Muscle layer of colon (tissue), 2 donors: ENCODE measurements at regions not wholly inside any gene's neighbourhood (a gene's known extent, or its start where the extent isn't known, plus 50 kb on each side); places are given as distances from the start of the nearest gene placed in this dataset.

Source experiments
- H3K27ac ChIP-seq: one replicate; pipeline ENCODE4 v1.7.0; 2013; ENCODE audit warnings: low read depth, mild to moderate bottlenecking, low read length, moderate library complexity
- H3K27me3 ChIP-seq, 2 donors: one replicate each; pipeline ENCODE4 v1.7.0; 2013; ENCODE audit warnings: low read length in 2 of 2, mild to moderate bottlenecking in 2 of 2; ENCODE audit not compliant: insufficient read depth in 2 of 2, control insufficient read depth in 1 of 2
- H3K36me3 ChIP-seq: one replicate; pipeline ENCODE4 v1.7.0; 2013; ENCODE audit warnings: mild to moderate bottlenecking, low read length; ENCODE audit not compliant: insufficient read depth
- H3K4me1 ChIP-seq: one replicate; pipeline ENCODE4 v1.7.0; 2013; ENCODE audit warnings: mild to moderate bottlenecking, low read length; ENCODE audit not compliant: insufficient read depth
- H3K4me3 ChIP-seq, 2 donors: one replicate each; pipeline ENCODE4 v1.7.0; 2013; ENCODE audit warnings: low read length in 2 of 2, low read depth in 1 of 2, mild to moderate bottlenecking in 1 of 2, moderate library complexity in 1 of 2
- H3K9ac ChIP-seq: one replicate; pipeline ENCODE4 v1.7.0; 2013; ENCODE audit warnings: low read length
- H3K9me3 ChIP-seq: one replicate; pipeline ENCODE4 v1.7.0; 2013; ENCODE audit warnings: mild to moderate bottlenecking, low read length
- donor health status: abdominal sarcoma.
- donor health status: Adenocarcinoma of cecum.

GRCh38 chrX:13179100-13179499 is 134.7 kb upstream of the FAM9C start:
- Histone ChIP-seq H3K36me3 (no peaks in the 10 kb centered on the region), H3K9ac (no peak overlapping the region), H3K9me3 (no peaks in the 10 kb centered on the region), H3K27me3 (peaks cover 0 to 5% of the 10 kb centered on the region in 2 donors), H3K4me1 (no peaks in the 10 kb centered on the region), H3K27ac (no peak overlapping the region), H3K4me3 (no peak overlapping the region)

- Histone ChIP-seq H3K9me3 (no peaks in the 10 kb centered on the region), H3K4me1 (no peaks in the 10 kb centered on the region), H3K4me3 (no peak overlapping the region), H3K27me3 (peaks cover 0 to 5% of the 10 kb centered on the region in 2 donors), H3K27ac (no peak overlapping the region), H3K36me3 (no peaks in the 10 kb centered on the region), H3K9ac (no peak overlapping the region)
These were observed 133.6 kb upstream of the FAM9C start for GRCh38 chrX:13177921-13178566.

GRCh38 chrX:13175056-13175455 is 130.6 kb upstream of the FAM9C start:
- no peaks in the 10 kb centered on the region for H3K9me3 ChIP-seq
- H3K36me3 ChIP-seq, result no peaks in the 10 kb centered on the region
- no peaks in the 10 kb centered on the region for H3K4me1 ChIP-seq
- H3K27ac ChIP-seq, result no peak overlapping the region
- no peak overlapping the region for H3K9ac ChIP-seq
- H3K4me3 ChIP-seq, result no peak overlapping the region
- H3K27me3 ChIP-seq, result peaks cover 0 to 5% of the 10 kb centered on the region in 2 donors

- no peak overlapping the region for H3K9ac ChIP-seq
- no peak overlapping the region for H3K4me3 ChIP-seq
- no peaks in the 10 kb centered on the region for H3K4me1 ChIP-seq
- no peaks in the 10 kb centered on the region for H3K27me3 ChIP-seq
- no peaks in the 10 kb centered on the region for H3K9me3 ChIP-seq
- H3K27ac ChIP-seq, result no peak overlapping the region
- H3K36me3 ChIP-seq, result no peaks in the 10 kb centered on the region
These were observed 126.6 kb upstream of the FAM9C start for GRCh38 chrX:13170966-13171558.

GRCh38 chrX:13169684-13170083 is 125.3 kb upstream of the FAM9C start:
- Histone ChIP-seq H3K4me1 (no peaks in the 10 kb centered on the region), H3K4me3 (no peak overlapping the region), H3K27me3 (no peaks in the 10 kb centered on the region), H3K9ac (no peak overlapping the region), H3K27ac (no peak overlapping the region), H3K9me3 (no peaks in the 10 kb centered on the region), H3K36me3 (no peaks in the 10 kb centered on the region)

- H3K9me3 ChIP-seq, result no peaks in the 10 kb centered on the region
- no peak overlapping the region for H3K4me3 ChIP-seq
- no peak overlapping the region for H3K27ac ChIP-seq
- H3K4me1 ChIP-seq, result no peaks in the 10 kb centered on the region
- no peak overlapping the region for H3K9ac ChIP-seq
- H3K27me3 ChIP-seq, result no peaks in the 10 kb centered on the region
- no peaks in the 10 kb centered on the region for H3K36me3 ChIP-seq
These were observed 123.8 kb upstream of the FAM9C start for GRCh38 chrX:13168269-13168668.

- no peaks in the 10 kb centered on the region for H3K36me3 ChIP-seq
- no peaks in the 10 kb centered on the region for H3K27me3 ChIP-seq
- no peak overlapping the region for H3K9ac ChIP-seq
- no peak overlapping the region for H3K4me3 ChIP-seq
- no peak overlapping the region for H3K27ac ChIP-seq
- no peaks in the 10 kb centered on the region for H3K4me1 ChIP-seq
- H3K9me3 ChIP-seq, result no peaks in the 10 kb centered on the region
These were observed 123.2 kb upstream of the FAM9C start for GRCh38 chrX:13167481-13168231.

GRCh38 chrX:13165266-13166189 is 121.1 kb upstream of the FAM9C start:
- Histone ChIP-seq H3K4me1 (peaks cover 5% of the 10 kb centered on the region), H3K36me3 (no peaks in the 10 kb centered on the region), H3K9ac (no peak overlapping the region), H3K9me3 (no peaks in the 10 kb centered on the region), H3K27me3 (no peaks in the 10 kb centered on the region), H3K4me3 (no peak overlapping the region), H3K27ac (no peak overlapping the region)

GRCh38 chrX:13164611-13165010 is 120.2 kb upstream of the FAM9C start:
- Histone ChIP-seq H3K4me1 (peaks cover 12% of the 10 kb centered on the region), H3K36me3 (no peaks in the 10 kb centered on the region), H3K9me3 (no peaks in the 10 kb centered on the region), H3K4me3 (no peak overlapping the region), H3K27me3 (no peaks in the 10 kb centered on the region), H3K27ac (no peak overlapping the region), H3K9ac (no peak overlapping the region)

- peaks cover 12% of the 10 kb centered on the region for H3K4me1 ChIP-seq
- no peaks in the 10 kb centered on the region for H3K36me3 ChIP-seq
- H3K4me3 ChIP-seq, result no peak overlapping the region
- no peaks in the 10 kb centered on the region for H3K9me3 ChIP-seq
- H3K9ac ChIP-seq, result no peak overlapping the region
- H3K27me3 ChIP-seq, result no peaks in the 10 kb centered on the region
- H3K27ac ChIP-seq, result no peak overlapping the region
These were observed 118.5 kb upstream of the FAM9C start for GRCh38 chrX:13162772-13163410.

- Histone ChIP-seq H3K4me3 (no peak overlapping the region), H3K4me1 (peaks cover 12% of the 10 kb centered on the region), H3K27ac (no peak overlapping the region)
These were observed 115.5 kb upstream of the FAM9C start for GRCh38 chrX:13159886-13160285.

More at GRCh38 chrX:13159886-13160285, 115.5 kb upstream of the FAM9C start:
- Histone ChIP-seq H3K27me3 (no peaks in the 10 kb centered on the region), H3K9me3 (no peaks in the 10 kb centered on the region), H3K36me3 (no peaks in the 10 kb centered on the region), H3K9ac (no peak overlapping the region)
